ENCODE measurements at regions not wholly inside any gene's neighbourhood (a gene's known extent, or its start where the extent isn't known, plus 50 kb on each side); places are given as distances from the start of the nearest gene placed in this dataset.

DNA sequence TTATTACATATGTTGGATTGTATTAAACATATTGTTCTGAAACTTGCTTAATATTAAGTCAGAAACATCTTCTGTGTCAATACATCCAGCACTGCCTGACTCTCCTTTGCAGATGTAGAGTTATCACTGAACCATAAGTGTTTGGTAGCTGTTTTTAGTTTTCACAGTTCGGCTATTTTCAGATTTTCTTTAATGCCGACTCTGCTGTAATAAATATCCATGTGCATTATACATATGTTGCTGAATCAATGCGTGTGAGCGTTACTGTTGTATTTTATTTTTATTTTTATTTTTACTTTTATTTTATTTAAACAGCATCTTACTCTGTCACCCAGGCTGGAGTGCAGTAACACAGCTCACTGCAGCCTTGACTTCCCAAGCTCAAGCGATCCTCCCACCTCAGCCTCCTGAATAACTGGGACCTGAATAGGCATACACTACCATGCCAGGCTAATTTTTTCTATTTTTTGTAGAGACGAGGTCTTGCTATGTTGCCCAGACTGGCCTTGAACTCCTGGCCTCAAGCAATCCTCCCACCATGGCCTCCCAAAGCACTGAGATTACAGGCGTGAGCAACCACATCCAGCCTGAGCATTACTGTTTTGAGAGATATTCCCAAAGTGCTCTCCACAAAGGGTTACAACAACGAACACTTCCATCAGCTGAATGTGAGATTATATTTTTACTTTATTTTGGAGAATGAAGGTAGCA is 50.7 kb upstream of the NOCT start:
- Histone ChIP-seq H2AFZ (no peak overlapping the region), H3K9ac (no peak overlapping the region), H3K79me2 (no peaks in the 10 kb centered on the region), H3K4me1 (no peaks in the 10 kb centered on the region), H3K27me3 (ENCODE audit: control insufficient read depth, insufficient read depth, low read length) (no peaks in the 10 kb centered on the region), H3K4me2 (ENCODE audit: low read length) (no peak overlapping the region), H3K36me3 (ENCODE audit: control insufficient read depth, insufficient read depth, low read length) (no peaks in the 10 kb centered on the region), H3K27ac (no peak overlapping the region), H3K4me3 (ENCODE audit: low read depth, low read length) (no peak overlapping the region), H3K9me3 (ENCODE audit: control insufficient read depth, low read length) (no peaks in the 10 kb centered on the region)
- TF ChIP-seq, protein P1, sequence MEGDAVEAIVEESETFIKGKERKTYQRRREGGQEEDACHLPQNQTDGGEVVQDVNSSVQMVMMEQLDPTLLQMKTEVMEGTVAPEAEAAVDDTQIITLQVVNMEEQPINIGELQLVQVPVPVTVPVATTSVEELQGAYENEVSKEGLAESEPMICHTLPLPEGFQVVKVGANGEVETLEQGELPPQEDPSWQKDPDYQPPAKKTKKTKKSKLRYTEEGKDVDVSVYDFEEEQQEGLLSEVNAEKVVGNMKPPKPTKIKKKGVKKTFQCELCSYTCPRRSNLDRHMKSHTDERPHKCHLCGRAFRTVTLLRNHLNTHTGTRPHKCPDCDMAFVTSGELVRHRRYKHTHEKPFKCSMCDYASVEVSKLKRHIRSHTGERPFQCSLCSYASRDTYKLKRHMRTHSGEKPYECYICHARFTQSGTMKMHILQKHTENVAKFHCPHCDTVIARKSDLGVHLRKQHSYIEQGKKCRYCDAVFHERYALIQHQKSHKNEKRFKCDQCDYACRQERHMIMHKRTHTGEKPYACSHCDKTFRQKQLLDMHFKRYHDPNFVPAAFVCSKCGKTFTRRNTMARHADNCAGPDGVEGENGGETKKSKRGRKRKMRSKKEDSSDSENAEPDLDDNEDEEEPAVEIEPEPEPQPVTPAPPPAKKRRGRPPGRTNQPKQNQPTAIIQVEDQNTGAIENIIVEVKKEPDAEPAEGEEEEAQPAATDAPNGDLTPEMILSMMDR (IDR thresholded peaks at IDR 0.05): no peak

DNA sequence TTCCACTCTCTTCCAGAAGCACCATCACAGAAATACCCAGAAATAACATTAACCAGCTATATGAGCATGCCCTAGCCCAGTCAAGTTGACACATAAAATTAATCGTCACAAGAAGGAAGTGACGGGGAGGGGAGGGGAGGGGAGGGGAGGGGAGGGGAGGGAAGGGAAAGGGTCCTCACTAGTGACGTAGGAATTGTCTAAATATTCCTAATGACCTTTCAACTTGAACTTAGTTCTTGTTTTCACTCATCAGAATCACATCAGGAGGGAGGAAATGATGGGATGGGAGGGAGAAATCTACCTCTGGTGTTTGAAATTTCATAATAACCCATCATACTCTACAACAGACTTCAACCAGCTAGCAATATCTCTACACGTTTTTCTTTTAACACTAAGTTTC is 52.2 kb upstream of the NOCT start:
- no peaks in the 10 kb centered on the region for H3K27me3 ChIP-seq (ENCODE audit: control insufficient read depth, insufficient read depth, low read length)
- no peak overlapping the region for H3K4me3 ChIP-seq (ENCODE audit: low read depth, low read length)
- no peak overlapping the region for H2AFZ ChIP-seq
- H3K9ac ChIP-seq: no peak overlapping the region
- TF ChIP-seq, protein P1 (IDR thresholded peaks at IDR 0.05): no peak
- H3K27ac ChIP-seq: no peak overlapping the region
- no peak overlapping the region for H3K4me2 ChIP-seq (ENCODE audit: low read length)
- no peaks in the 10 kb centered on the region for H3K4me1 ChIP-seq
- H3K79me2 ChIP-seq: no peaks in the 10 kb centered on the region
- H3K9me3 ChIP-seq (ENCODE audit: control insufficient read depth, low read length): no peaks in the 10 kb centered on the region
- H3K36me3 ChIP-seq (ENCODE audit: control insufficient read depth, insufficient read depth, low read length): no peaks in the 10 kb centered on the region

DNA sequence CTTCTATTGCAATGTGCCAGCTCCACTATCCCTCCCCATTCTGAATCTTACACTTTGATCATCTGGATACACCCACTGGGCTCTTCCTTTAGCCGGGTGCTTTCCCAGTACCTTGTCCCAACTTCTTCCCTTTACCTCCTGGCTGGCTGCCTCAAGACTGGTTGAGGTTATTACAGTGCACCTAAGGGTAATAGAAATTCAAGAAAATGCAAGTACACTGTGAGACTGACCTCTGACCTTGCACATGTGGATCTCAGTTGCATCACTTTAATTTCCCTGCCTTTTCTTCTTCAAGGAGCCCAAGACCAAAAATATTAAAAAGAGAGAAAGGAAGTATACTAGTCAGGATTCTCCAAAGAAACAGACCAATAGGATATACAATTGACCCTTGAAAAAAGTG is 53.9 kb upstream of the NOCT start:
- no peaks in the 10 kb centered on the region for H3K27me3 ChIP-seq (ENCODE audit: control insufficient read depth, insufficient read depth, low read length)
- no peaks in the 10 kb centered on the region for H3K79me2 ChIP-seq
- no peak overlapping the region for H2AFZ ChIP-seq
- H3K4me1 ChIP-seq: no peaks in the 10 kb centered on the region
- no peak overlapping the region for H3K4me3 ChIP-seq (ENCODE audit: low read depth, low read length)
- no peak overlapping the region for H3K4me2 ChIP-seq (ENCODE audit: low read length)
- H3K9ac ChIP-seq: no peak overlapping the region
- TF ChIP-seq, protein P1 (IDR thresholded peaks at IDR 0.05): no peak
- H3K9me3 ChIP-seq (ENCODE audit: control insufficient read depth, low read length): no peaks in the 10 kb centered on the region
- H3K27ac ChIP-seq: no peak overlapping the region
- no peaks in the 10 kb centered on the region for H3K36me3 ChIP-seq (ENCODE audit: control insufficient read depth, insufficient read depth, low read length)

DNA sequence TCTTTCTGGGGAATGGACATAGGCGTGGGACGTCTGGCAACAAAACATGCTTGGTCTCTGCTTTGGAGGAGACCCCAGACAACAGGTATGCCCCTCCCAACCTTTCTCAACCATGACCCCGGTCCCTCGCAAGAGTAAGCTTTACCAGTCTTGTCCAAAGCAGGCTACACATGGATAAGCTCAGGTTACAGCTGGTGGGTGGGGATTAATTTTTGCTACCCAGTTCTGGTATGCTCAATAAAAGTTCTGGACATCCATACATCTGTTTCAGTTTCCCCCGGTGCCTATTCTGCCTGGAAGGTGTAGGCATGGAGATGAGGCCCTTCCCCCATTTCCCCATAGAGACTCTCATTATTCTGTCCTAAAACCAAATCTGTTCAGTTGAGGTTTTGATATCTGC is 54.5 kb upstream of the NOCT start:
- no peaks in the 10 kb centered on the region for H3K36me3 ChIP-seq (ENCODE audit: control insufficient read depth, insufficient read depth, low read length)
- H3K4me2 ChIP-seq (ENCODE audit: low read length): no peak overlapping the region
- no peak overlapping the region for H3K4me3 ChIP-seq (ENCODE audit: low read depth, low read length)
- TF ChIP-seq, protein P1 (IDR thresholded peaks at IDR 0.05): no peak
- H3K27me3 ChIP-seq (ENCODE audit: control insufficient read depth, insufficient read depth, low read length): no peaks in the 10 kb centered on the region
- no peak overlapping the region for H2AFZ ChIP-seq
- no peaks in the 10 kb centered on the region for H3K79me2 ChIP-seq
- H3K27ac ChIP-seq: no peak overlapping the region
- H3K4me1 ChIP-seq: no peaks in the 10 kb centered on the region
- H3K9me3 ChIP-seq (ENCODE audit: control insufficient read depth, low read length): no peaks in the 10 kb centered on the region
- no peak overlapping the region for H3K9ac ChIP-seq

DNA sequence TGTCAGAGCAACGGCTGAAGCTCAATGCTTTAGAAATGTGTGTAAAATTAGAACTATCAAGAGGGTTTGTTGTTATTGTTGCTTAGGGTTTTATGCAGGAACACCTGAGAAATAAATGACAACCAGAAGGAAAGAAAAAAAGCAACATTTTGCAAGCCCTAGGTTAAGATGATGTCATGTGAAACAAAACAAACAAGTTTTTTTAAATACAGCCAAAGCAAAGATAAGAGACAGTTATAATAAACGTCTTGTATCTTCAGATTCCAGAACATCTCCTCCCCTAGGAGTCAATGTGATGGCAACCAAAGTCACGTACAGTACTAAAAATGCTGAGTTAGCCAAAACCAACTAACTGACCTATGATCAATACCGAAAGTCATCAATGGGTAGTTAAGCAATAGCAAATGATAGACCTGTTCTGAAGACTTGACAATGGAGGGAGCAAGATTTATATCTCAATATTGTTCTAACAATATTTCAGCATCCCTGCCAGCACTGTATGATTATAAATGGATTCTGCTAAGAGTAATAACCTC is 55.3 kb upstream of the NOCT start:
- no peak overlapping the region for H3K9ac ChIP-seq
- no peak overlapping the region for H3K27ac ChIP-seq
- H3K4me3 ChIP-seq (ENCODE audit: low read depth, low read length): no peak overlapping the region
- TF ChIP-seq, protein P1 (IDR thresholded peaks at IDR 0.05): no peak
- no peaks in the 10 kb centered on the region for H3K27me3 ChIP-seq (ENCODE audit: control insufficient read depth, insufficient read depth, low read length)
- H3K4me1 ChIP-seq: no peaks in the 10 kb centered on the region
- no peak overlapping the region for H3K4me2 ChIP-seq (ENCODE audit: low read length)
- no peaks in the 10 kb centered on the region for H3K36me3 ChIP-seq (ENCODE audit: control insufficient read depth, insufficient read depth, low read length)
- H3K9me3 ChIP-seq (ENCODE audit: control insufficient read depth, low read length): no peaks in the 10 kb centered on the region
- no peaks in the 10 kb centered on the region for H3K79me2 ChIP-seq
- no peak overlapping the region for H2AFZ ChIP-seq

Measured in parathyroid adenoma (tissue), 2 donors.